ENCODE measurements at regions not wholly inside any gene's neighbourhood (a gene's known extent, or its start where the extent isn't known, plus 50 kb on each side); places are given as distances from the start of the nearest gene placed in this dataset.

- H3K27me3 ChIP-seq (ENCODE audit: insufficient read depth, low read length) = no peaks in the 10 kb centered on the region
- H3K27ac ChIP-seq (ENCODE audit: low read length) = peak overlapping the region; percentile 22
- no peak overlapping the region for H3K9ac ChIP-seq (ENCODE audit: low read depth, low read length)
- peaks cover 36% of the 10 kb centered on the region for H3K4me1 ChIP-seq (ENCODE audit: insufficient read depth, low read length)
- H3K4me3 ChIP-seq (ENCODE audit: low read length) = no peak overlapping the region
- H3K9me3 ChIP-seq (ENCODE audit: insufficient read depth, low read depth, low read length) = no peaks in the 10 kb centered on the region
- no peaks in the 10 kb centered on the region for H3K36me3 ChIP-seq (ENCODE audit: insufficient read depth, low read depth, low read length)
Observed at GRCh38 chr2:52336951-52337350, 1305.0 kb upstream of the NRXN1 start.

GRCh38 chr2:52335727-52336126, 1303.8 kb upstream of the NRXN1 start:
- Histone ChIP-seq H3K9me3 (ENCODE audit: insufficient read depth, low read depth, low read length) (no peaks in the 10 kb centered on the region), H3K9ac (ENCODE audit: low read depth, low read length) (no peak overlapping the region), H3K4me1 (ENCODE audit: insufficient read depth, low read length) (peaks cover 36% of the 10 kb centered on the region), H3K27ac (ENCODE audit: low read length) (no peak overlapping the region), H3K27me3 (ENCODE audit: insufficient read depth, low read length) (no peaks in the 10 kb centered on the region), H3K36me3 (ENCODE audit: insufficient read depth, low read depth, low read length) (no peaks in the 10 kb centered on the region), H3K4me3 (ENCODE audit: low read length) (no peak overlapping the region)

GRCh38 chr2:52334185-52334584, 1302.3 kb upstream of the NRXN1 start:
- no peaks in the 10 kb centered on the region for H3K36me3 ChIP-seq (ENCODE audit: insufficient read depth, low read depth, low read length)
- no peaks in the 10 kb centered on the region for H3K27me3 ChIP-seq (ENCODE audit: insufficient read depth, low read length)
- H3K4me1 ChIP-seq (ENCODE audit: insufficient read depth, low read length) = peaks cover 30% of the 10 kb centered on the region
- no peak overlapping the region for H3K27ac ChIP-seq (ENCODE audit: low read length)
- no peak overlapping the region for H3K9ac ChIP-seq (ENCODE audit: low read depth, low read length)
- H3K9me3 ChIP-seq (ENCODE audit: insufficient read depth, low read depth, low read length) = no peaks in the 10 kb centered on the region
- no peak overlapping the region for H3K4me3 ChIP-seq (ENCODE audit: low read length)

GRCh38 chr2:52327641-52328040, 1295.7 kb upstream of the NRXN1 start:
- H3K9ac ChIP-seq (ENCODE audit: low read depth, low read length) = no peak overlapping the region
- no peak overlapping the region for H3K27ac ChIP-seq (ENCODE audit: low read length)
- H3K9me3 ChIP-seq (ENCODE audit: insufficient read depth, low read depth, low read length) = no peaks in the 10 kb centered on the region
- no peaks in the 10 kb centered on the region for H3K4me1 ChIP-seq (ENCODE audit: insufficient read depth, low read length)
- H3K36me3 ChIP-seq (ENCODE audit: insufficient read depth, low read depth, low read length) = no peaks in the 10 kb centered on the region
- no peaks in the 10 kb centered on the region for H3K27me3 ChIP-seq (ENCODE audit: insufficient read depth, low read length)
- no peak overlapping the region for H3K4me3 ChIP-seq (ENCODE audit: low read length)

GRCh38 chr2:52314231-52314630, 1282.3 kb upstream of the NRXN1 start:
- H3K27ac ChIP-seq (ENCODE audit: low read length) = no peak overlapping the region
- no peaks in the 10 kb centered on the region for H3K36me3 ChIP-seq (ENCODE audit: insufficient read depth, low read depth, low read length)
- H3K9me3 ChIP-seq (ENCODE audit: insufficient read depth, low read depth, low read length) = no peaks in the 10 kb centered on the region

GRCh38 chr2:52312486-52312885, 1280.6 kb upstream of the NRXN1 start:
- Histone ChIP-seq H3K9me3 (ENCODE audit: insufficient read depth, low read depth, low read length) (no peaks in the 10 kb centered on the region), H3K27ac (ENCODE audit: low read length) (no peak overlapping the region), H3K36me3 (ENCODE audit: insufficient read depth, low read depth, low read length) (no peaks in the 10 kb centered on the region), H3K27me3 (ENCODE audit: insufficient read depth, low read length) (no peaks in the 10 kb centered on the region), H3K9ac (ENCODE audit: low read depth, low read length) (no peak overlapping the region), H3K4me3 (ENCODE audit: low read length) (no peak overlapping the region), H3K4me1 (ENCODE audit: insufficient read depth, low read length) (peaks cover 18% of the 10 kb centered on the region)

More at GRCh38 chr2:52314231-52314630, 1282.3 kb upstream of the NRXN1 start:
- no peaks in the 10 kb centered on the region for H3K27me3 ChIP-seq (ENCODE audit: insufficient read depth, low read length)
- no peak overlapping the region for H3K9ac ChIP-seq (ENCODE audit: low read depth, low read length)
- peaks cover 18% of the 10 kb centered on the region for H3K4me1 ChIP-seq (ENCODE audit: insufficient read depth, low read length)
- no peak overlapping the region for H3K4me3 ChIP-seq (ENCODE audit: low read length)

GRCh38 chr2:52311862-52312261, 1279.9 kb upstream of the NRXN1 start:
- Histone ChIP-seq H3K9ac (ENCODE audit: low read depth, low read length) (no peak overlapping the region), H3K4me3 (ENCODE audit: low read length) (no peak overlapping the region), H3K36me3 (ENCODE audit: insufficient read depth, low read depth, low read length) (no peaks in the 10 kb centered on the region), H3K9me3 (ENCODE audit: insufficient read depth, low read depth, low read length) (no peaks in the 10 kb centered on the region), H3K27me3 (ENCODE audit: insufficient read depth, low read length) (no peaks in the 10 kb centered on the region), H3K4me1 (ENCODE audit: insufficient read depth, low read length) (peaks cover 18% of the 10 kb centered on the region), H3K27ac (ENCODE audit: low read length) (no peak overlapping the region)

GRCh38 chr2:52308156-52308555, 1276.2 kb upstream of the NRXN1 start:
- no peaks in the 10 kb centered on the region for H3K27me3 ChIP-seq (ENCODE audit: insufficient read depth, low read length)
- H3K4me1 ChIP-seq (ENCODE audit: insufficient read depth, low read length) = peaks cover 18% of the 10 kb centered on the region
- no peak overlapping the region for H3K27ac ChIP-seq (ENCODE audit: low read length)
- no peaks in the 10 kb centered on the region for H3K36me3 ChIP-seq (ENCODE audit: insufficient read depth, low read depth, low read length)
- no peak overlapping the region for H3K4me3 ChIP-seq (ENCODE audit: low read length)
- peaks cover 11% of the 10 kb centered on the region; the same call in 1 of the 2 replicates for H3K9me3 ChIP-seq (ENCODE audit: insufficient read depth, low read depth, low read length)
- no peak overlapping the region for H3K9ac ChIP-seq (ENCODE audit: low read depth, low read length)

GRCh38 chr2:52294628-52295027, 1262.7 kb upstream of the NRXN1 start:
- Histone ChIP-seq H3K27ac (ENCODE audit: low read length) (no peak overlapping the region), H3K9ac (ENCODE audit: low read depth, low read length) (no peak overlapping the region), H3K4me3 (ENCODE audit: low read length) (no peak overlapping the region), H3K36me3 (ENCODE audit: insufficient read depth, low read depth, low read length) (no peaks in the 10 kb centered on the region), H3K9me3 (ENCODE audit: insufficient read depth, low read depth, low read length) (peaks cover 6% of the 10 kb centered on the region; the same call in 1 of the 2 replicates), H3K27me3 (ENCODE audit: insufficient read depth, low read length) (no peaks in the 10 kb centered on the region), H3K4me1 (ENCODE audit: insufficient read depth, low read length) (peaks cover 16% of the 10 kb centered on the region)

GRCh38 chr2:52292801-52293200, 1260.9 kb upstream of the NRXN1 start:
- H3K4me1 ChIP-seq (ENCODE audit: insufficient read depth, low read length) = peaks cover 20% of the 10 kb centered on the region

GRCh38 chr2:52289741-52290140, 1257.8 kb upstream of the NRXN1 start:
- Histone ChIP-seq H3K27ac (ENCODE audit: low read length) (no peak overlapping the region), H3K9ac (ENCODE audit: low read depth, low read length) (no peak overlapping the region), H3K4me3 (ENCODE audit: low read length) (no peak overlapping the region), H3K9me3 (ENCODE audit: insufficient read depth, low read depth, low read length) (no peaks in the 10 kb centered on the region), H3K27me3 (ENCODE audit: insufficient read depth, low read length) (no peaks in the 10 kb centered on the region), H3K36me3 (ENCODE audit: insufficient read depth, low read depth, low read length) (no peaks in the 10 kb centered on the region), H3K4me1 (ENCODE audit: insufficient read depth, low read length) (peaks cover 14% of the 10 kb centered on the region; the same call in 1 of the 2 replicates)

More at GRCh38 chr2:52292801-52293200, 1260.9 kb upstream of the NRXN1 start:
- no peaks in the 10 kb centered on the region for H3K36me3 ChIP-seq (ENCODE audit: insufficient read depth, low read depth, low read length)
- H3K4me3 ChIP-seq (ENCODE audit: low read length) = no peak overlapping the region
- H3K27ac ChIP-seq (ENCODE audit: low read length) = no peak overlapping the region
- no peaks in the 10 kb centered on the region for H3K9me3 ChIP-seq (ENCODE audit: insufficient read depth, low read depth, low read length)
- H3K9ac ChIP-seq (ENCODE audit: low read depth, low read length) = no peak overlapping the region
- no peaks in the 10 kb centered on the region for H3K27me3 ChIP-seq (ENCODE audit: insufficient read depth, low read length)

GRCh38 chr2:52288596-52288995, 1256.7 kb upstream of the NRXN1 start:
- no peak overlapping the region for H3K4me3 ChIP-seq (ENCODE audit: low read length)
- H3K9me3 ChIP-seq (ENCODE audit: insufficient read depth, low read depth, low read length) = no peaks in the 10 kb centered on the region
- H3K27me3 ChIP-seq (ENCODE audit: insufficient read depth, low read length) = no peaks in the 10 kb centered on the region
- H3K9ac ChIP-seq (ENCODE audit: low read depth, low read length) = no peak overlapping the region
- peaks cover 14% of the 10 kb centered on the region; the same call in 1 of the 2 replicates for H3K4me1 ChIP-seq (ENCODE audit: insufficient read depth, low read length)
- no peaks in the 10 kb centered on the region for H3K36me3 ChIP-seq (ENCODE audit: insufficient read depth, low read depth, low read length)
- H3K27ac ChIP-seq (ENCODE audit: low read length) = no peak overlapping the region
